Stimulated activated CD4-positive, alpha-beta T cell treated with anti-CD3 and anti-CD28 coated beads, Interleukin-4, amount 100 ng/mL, for 1 hour (primary cell): ENCODE measurements at regions not wholly inside any gene's neighbourhood (a gene's known extent, or its start where the extent isn't known, plus 50 kb on each side); places are given as distances from the start of the nearest gene placed in this dataset.
"Not testable (repeated sequence)": the region's sequence is repeated elsewhere in the genome, so short reads cannot be mapped to it uniquely, and the experiment has no call there.

Source experiments
- DNase-seq: peaks from one replicate; pipeline ENCODE4 v3.0.0-alpha.2; 2020

GRCh38 chr4:189221691-189222090 lies 719.0 kb upstream of the FRG1 start:
- no peak for DNase-seq

- no peak for DNase-seq
Observed at GRCh38 chr4:189228726-189229125, 711.9 kb upstream of the FRG1 start.

GRCh38 chr4:189232274-189232673 lies 708.4 kb upstream of the FRG1 start:
- DNase-seq, result no peak

GRCh38 chr4:189233754-189234153 lies 706.9 kb upstream of the FRG1 start:
- not testable (repeated sequence) for DNase-seq

- not testable (repeated sequence) for DNase-seq
Observed at GRCh38 chr4:189234948-189235347, 705.7 kb upstream of the FRG1 start.

- DNase-seq, result no peak
Observed at GRCh38 chr4:189235599-189235998, 705.1 kb upstream of the FRG1 start.

- DNase-seq, result not testable (repeated sequence)
Observed at GRCh38 chr4:189236321-189236720, 704.4 kb upstream of the FRG1 start.

- DNase-seq, result no peak
Observed at GRCh38 chr4:189237340-189237739, 703.3 kb upstream of the FRG1 start.

GRCh38 chr4:189255636-189256035 lies 685.0 kb upstream of the FRG1 start:
- DNase-seq, result no peak

GRCh38 chr4:189261475-189261874 lies 679.2 kb upstream of the FRG1 start:
- no peak for DNase-seq

GRCh38 chr4:189265515-189265914 lies 675.2 kb upstream of the FRG1 start:
- no peak for DNase-seq

- DNase-seq, result no peak
Observed at GRCh38 chr4:189267312-189267965, 673.2 kb upstream of the FRG1 start.

- no peak for DNase-seq
Observed at GRCh38 chr4:189278597-189279165, 662.0 kb upstream of the FRG1 start.

- DNase-seq, result no peak
Observed at GRCh38 chr4:189279188-189279587, 661.5 kb upstream of the FRG1 start.

GRCh38 chr4:189285377-189285776 lies 655.3 kb upstream of the FRG1 start:
- DNase-seq, result no peak

GRCh38 chr4:189291939-189292338 lies 648.7 kb upstream of the FRG1 start:
- DNase-seq, result no peak

GRCh38 chr4:189293459-189293858 lies 647.2 kb upstream of the FRG1 start:
- DNase-seq, result no peak

- DNase-seq, result no peak
Observed at GRCh38 chr4:189294574-189294973, 646.1 kb upstream of the FRG1 start.

- DNase-seq, result no peak
Observed at GRCh38 chr4:189299706-189300105, 641.0 kb upstream of the FRG1 start.

- no peak for DNase-seq
Observed at GRCh38 chr4:189301692-189302091, 639.0 kb upstream of the FRG1 start.

- DNase-seq, result no peak
Observed at GRCh38 chr4:189302719-189303118, 638.0 kb upstream of the FRG1 start.

- DNase-seq, result no peak
Observed at GRCh38 chr4:189304167-189304566, 636.5 kb upstream of the FRG1 start.

- DNase-seq, result no peak
Observed at GRCh38 chr4:189304809-189305208, 635.9 kb upstream of the FRG1 start.

- DNase-seq, result no peak
Observed at GRCh38 chr4:189305500-189305899, 635.2 kb upstream of the FRG1 start.

- DNase-seq, result no peak
Observed at GRCh38 chr4:189311251-189311650, 629.4 kb upstream of the FRG1 start.
